Naive thymus-derived CD8-positive, alpha-beta T cell (primary cell): ENCODE measurements at regions not wholly inside any gene's neighbourhood (a gene's known extent, or its start where the extent isn't known, plus 50 kb on each side); places are given as distances from the start of the nearest gene placed in this dataset.
"Not testable (repeated sequence)": the region's sequence is repeated elsewhere in the genome, so short reads cannot be mapped to it uniquely, and the experiment has no call there.

Experiments
- ATAC-seq, 2 donors: fragments of 150-1000 bp; cut with Tn5 transposase in 1 of 2; sonication (Bioruptor Pico), chemical (Tn5 transposase) in 1 of 2; 1 replicate in 1 of 2; 2 replicates in 1 of 2; pipeline ENCODE4 v1.10.0; 2021; ENCODE audit warnings: mild to moderate bottlenecking in 2 of 2, moderate library complexity in 2 of 2
- POLR2A ChIA-PET: fragments of 350-600 bp; sonication (Branson Sonifier 250); formaldehyde crosslinking; loops from one replicate; lab custom pipeline; 2021; ENCODE audit warnings: antibody characterized with exemption; lab: Charles Lee
- DNase-seq, 10 donors: peaks; one replicate each; pipeline versions ENCODE4 v3.0.0 to v3.0.0-alpha.2; 2020 to 2022
- H3K27ac Mint-ChIP-seq, 10 donors: one replicate each; pipeline ENCODE4 v1.8.0; 2020 to 2022; ENCODE audit warnings: mild to moderate bottlenecking in 10 of 10, mixed read lengths in 10 of 10, moderate library complexity in 4 of 10, inconsistent platforms in 1 of 10
- H3K27me3 Mint-ChIP-seq, 5 donors: one replicate each; pipeline ENCODE4 v1.8.0; 2021 to 2022; ENCODE audit warnings: mixed read lengths in 5 of 5
- H3K36me3 Mint-ChIP-seq, 3 donors: one replicate each; pipeline ENCODE4 v1.8.0; 2020 to 2022; ENCODE audit warnings: mixed read lengths in 3 of 3, mild to moderate bottlenecking in 2 of 3, inconsistent platforms in 1 of 3
- H3K4me1 Mint-ChIP-seq, 4 donors: one replicate each; pipeline ENCODE4 v1.8.0; 2021 to 2022; ENCODE audit warnings: mixed read lengths in 4 of 4
- H3K4me3 Mint-ChIP-seq, 10 donors: one replicate each; pipeline ENCODE4 v1.8.0; 2020 to 2022; ENCODE audit warnings: mild to moderate bottlenecking in 10 of 10, mixed read lengths in 10 of 10, moderate library complexity in 6 of 10, inconsistent platforms in 1 of 10
- H3K9me3 Mint-ChIP-seq, 9 donors: one replicate each; pipeline ENCODE4 v1.8.0; 2020 to 2022; ENCODE audit warnings: mixed read lengths in 9 of 9, mild to moderate bottlenecking in 3 of 9, inconsistent platforms in 1 of 9, moderate library complexity in 1 of 9

DNA sequence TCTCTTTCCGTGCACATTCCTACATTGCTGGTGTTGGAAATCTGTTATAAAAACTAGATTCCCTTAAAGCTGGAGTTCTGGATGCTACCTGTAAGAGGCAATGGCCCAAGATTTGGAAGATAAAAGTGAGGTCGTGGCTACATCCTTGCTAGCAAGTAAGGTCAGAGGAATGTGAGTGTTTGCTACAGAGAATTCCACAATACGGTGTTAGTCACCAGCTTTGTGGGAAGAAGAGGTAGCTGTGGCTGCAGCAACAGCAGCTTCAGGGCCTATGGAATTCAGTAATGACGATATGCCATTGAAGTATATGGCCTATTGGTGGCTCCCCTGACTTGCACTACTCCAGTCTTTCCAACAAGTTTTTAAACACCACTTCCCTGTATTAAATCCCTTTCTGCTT, 227.7 kb upstream of the TMEM260 start:
- POLR2A ChIA-PET, result no interaction called here
- no peak for DNase-seq
- Mint-ChIP-seq H3K27me3 (peaks cover 0 to 9% (median 0%) of the 10 kb centered on the region in 5 donors), H3K36me3 (peaks cover 3 to 29% (median 18%) of the 10 kb centered on the region in 3 donors), H3K9me3 (peaks cover 3 to 23% (median 9%) of the 10 kb centered on the region in 9 donors), H3K4me1 (no peaks in the 10 kb centered on the region), H3K27ac (no peak overlapping the region), H3K4me3 (no peak overlapping the region)
- no peak for ATAC-seq

DNA sequence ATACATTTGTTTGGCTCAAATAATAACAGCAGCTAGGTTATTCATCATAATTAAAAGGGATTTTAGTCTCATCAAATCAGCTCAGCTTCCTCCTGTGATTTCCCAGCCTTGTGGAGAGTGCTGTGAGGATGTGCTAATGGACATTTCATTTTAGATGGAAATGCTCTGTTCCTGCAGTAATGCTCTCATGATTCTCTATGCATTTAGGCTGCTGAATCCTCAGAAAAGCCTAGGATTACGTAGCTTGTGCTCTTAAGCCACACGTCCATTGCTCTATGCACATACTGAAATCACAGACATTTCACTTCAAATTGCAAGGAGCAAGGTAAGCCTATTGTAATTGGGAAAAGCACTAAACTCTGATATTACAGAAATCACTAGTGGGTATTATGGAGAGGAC, 226.6 kb upstream of the TMEM260 start:
- Mint-ChIP-seq H3K4me1 (no peaks in the 10 kb centered on the region), H3K27ac (no peak overlapping the region), H3K36me3 (peaks cover 3 to 28% (median 18%) of the 10 kb centered on the region in 3 donors), H3K4me3 (no peak overlapping the region), H3K27me3 (peaks cover 0 to 4% (median 0%) of the 10 kb centered on the region in 5 donors), H3K9me3 (peaks cover 3 to 23% (median 9%) of the 10 kb centered on the region in 9 donors)
- DNase-seq (no peak), ATAC-seq (no peak)
- POLR2A ChIA-PET, result no interaction called here

DNA sequence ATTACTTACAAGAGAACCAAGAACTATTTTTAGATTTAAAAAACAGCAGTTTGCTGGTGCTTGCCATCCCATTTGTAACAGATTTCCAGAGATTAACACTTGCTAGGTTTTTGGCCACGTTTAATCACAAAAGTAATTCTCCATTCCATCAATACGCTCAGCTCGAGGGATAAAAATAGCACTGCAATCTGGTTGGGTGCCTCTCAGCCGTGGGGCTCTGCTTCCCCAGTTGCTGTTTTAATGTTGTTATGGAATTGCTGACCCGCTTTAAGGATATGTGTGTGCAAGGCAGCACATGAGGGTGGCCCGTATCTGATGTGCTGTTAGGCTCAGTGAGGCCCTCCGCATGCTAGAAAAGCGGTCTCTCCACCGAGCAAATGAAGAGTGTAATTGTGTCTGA, 222.2 kb upstream of the TMEM260 start:
- Mint-ChIP-seq H3K4me3 (no peak overlapping the region), H3K4me1 (no peaks in the 10 kb centered on the region), H3K27ac (no peak overlapping the region), H3K27me3 (peaks cover 0 to 6% (median 0%) of the 10 kb centered on the region in 5 donors), H3K36me3 (no peaks in the 10 kb centered on the region), H3K9me3 (no peaks in the 10 kb centered on the region)
- ATAC-seq (no peak), DNase-seq (no peak)
- POLR2A ChIA-PET, result no interaction called here

DNA sequence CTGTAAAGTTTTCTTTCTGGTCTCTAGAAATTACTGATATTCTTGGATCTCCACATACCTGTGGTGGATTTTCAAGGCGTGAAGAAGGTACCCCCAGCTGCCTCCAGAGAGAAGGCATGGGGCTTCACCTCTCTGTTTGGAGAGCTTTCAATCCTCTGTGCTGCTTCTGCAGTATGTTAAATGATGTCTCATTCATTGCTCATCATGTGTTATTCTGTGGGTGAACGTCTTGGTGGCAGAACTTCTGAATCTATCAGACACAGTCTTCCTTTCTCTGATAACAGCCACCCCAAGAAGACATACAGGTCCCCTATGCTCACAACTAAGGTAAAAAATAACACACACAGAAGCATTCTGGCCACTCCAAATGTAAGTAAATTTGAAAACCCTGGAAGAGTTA, 221.3 kb upstream of the TMEM260 start:
- POLR2A ChIA-PET, result no interaction called here
- no peak overlapping the region for H3K27ac Mint-ChIP-seq
- no peaks in the 10 kb centered on the region for H3K36me3 Mint-ChIP-seq
- DNase-seq, result no peak
- no peak overlapping the region for H3K4me3 Mint-ChIP-seq
- peaks cover 0 to 8% (median 0%) of the 10 kb centered on the region in 5 donors for H3K27me3 Mint-ChIP-seq
- ATAC-seq, result no peak
- no peaks in the 10 kb centered on the region for H3K9me3 Mint-ChIP-seq
- no peaks in the 10 kb centered on the region for H3K4me1 Mint-ChIP-seq

DNA sequence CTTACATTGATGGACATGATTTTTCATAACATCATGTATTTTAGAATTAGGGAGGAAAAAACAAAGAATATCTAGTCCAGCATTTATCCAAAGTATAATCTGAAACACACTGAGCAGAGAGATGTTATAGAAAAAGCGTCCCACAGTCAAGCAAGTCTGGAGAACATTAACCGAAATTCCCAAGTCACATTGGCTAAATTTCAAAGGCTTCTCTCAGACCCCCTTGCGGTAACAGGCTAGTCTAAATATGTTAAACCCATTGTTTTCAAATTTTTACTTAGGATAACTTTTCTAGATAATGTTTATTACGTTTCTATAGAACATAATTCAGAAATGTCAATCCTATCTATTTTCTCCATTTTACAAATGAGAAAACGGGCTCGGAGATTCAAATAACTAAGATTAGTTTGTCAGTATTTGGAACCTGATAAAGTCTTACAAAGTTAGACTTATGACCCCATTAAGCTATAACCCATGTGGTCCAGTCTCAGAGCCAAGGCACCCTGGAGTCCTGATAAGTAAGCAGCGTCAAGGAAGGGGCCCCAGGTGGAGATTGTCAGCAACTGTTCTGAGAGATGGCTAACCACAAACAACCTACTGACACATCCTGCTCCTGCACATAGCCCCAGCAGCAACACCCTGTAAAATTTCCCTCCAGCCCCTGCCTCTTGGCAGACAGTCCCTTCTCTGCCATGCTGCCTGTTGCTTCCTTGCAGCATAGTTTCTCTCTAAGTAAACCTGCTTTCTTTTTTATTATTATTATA, 220.6 kb upstream of the TMEM260 start:
- no peaks in the 10 kb centered on the region for H3K9me3 Mint-ChIP-seq
- POLR2A ChIA-PET, result no interaction called here
- peaks cover 0 to 10% (median 0%) of the 10 kb centered on the region in 5 donors for H3K27me3 Mint-ChIP-seq
- H3K36me3 Mint-ChIP-seq, result no peaks in the 10 kb centered on the region
- H3K27ac Mint-ChIP-seq, result no peak overlapping the region
- no peak for ATAC-seq
- no peaks in the 10 kb centered on the region for H3K4me1 Mint-ChIP-seq
- no peak for DNase-seq
- H3K4me3 Mint-ChIP-seq, result no peak overlapping the region

DNA sequence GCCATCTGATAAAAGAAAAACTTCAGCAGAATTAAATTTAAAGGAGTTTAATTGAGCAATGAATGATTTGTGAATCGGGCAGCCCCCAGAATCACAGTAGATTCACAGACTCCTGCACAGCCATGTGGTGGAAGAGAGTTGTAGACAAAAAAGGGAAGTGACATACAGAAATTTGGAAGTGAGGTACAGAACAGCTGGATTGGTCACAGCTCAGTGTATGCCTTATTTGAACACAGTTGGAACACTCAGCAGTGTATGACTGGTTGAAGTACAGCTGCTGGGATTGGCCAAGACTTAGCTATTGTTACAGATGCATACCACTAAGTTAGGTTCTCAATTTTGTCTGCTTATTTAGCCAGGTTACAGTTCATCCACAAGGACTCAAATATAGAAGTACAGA, 213.9 kb upstream of the TMEM260 start:
- H3K27me3 Mint-ChIP-seq, result peaks cover 0 to 12% (median 0%) of the 10 kb centered on the region in 5 donors
- DNase-seq, H3K4me1 Mint-ChIP-seq, H3K9me3 Mint-ChIP-seq, POLR2A ChIA-PET, H3K36me3 Mint-ChIP-seq, H3K4me3 Mint-ChIP-seq, H3K27ac Mint-ChIP-seq, ATAC-seq: not testable (repeated sequence)

DNA sequence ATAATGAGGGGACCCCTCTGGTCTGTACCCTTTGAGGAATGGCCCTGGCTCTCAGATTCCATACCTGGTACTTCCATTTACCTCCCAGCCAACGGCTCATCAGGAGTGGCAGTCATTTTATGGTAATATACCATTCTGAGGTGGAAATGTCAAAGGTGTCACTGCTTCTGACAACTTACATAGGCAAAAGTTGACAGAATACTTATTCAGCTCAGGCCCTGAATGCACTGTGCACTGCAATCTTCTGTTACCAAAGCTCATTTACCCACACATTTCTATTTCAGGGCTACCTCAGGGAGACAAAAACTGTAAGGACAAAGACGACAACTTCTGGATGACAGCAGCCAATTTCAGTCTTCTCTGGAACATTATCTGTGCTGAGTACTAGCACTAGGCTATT, 212.2 kb upstream of the TMEM260 start:
- H3K27me3 Mint-ChIP-seq, result peaks cover 0 to 14% (median 0%) of the 10 kb centered on the region in 5 donors
- peaks cover 4 to 22% (median 20%) of the 10 kb centered on the region in 9 donors for H3K9me3 Mint-ChIP-seq
- H3K4me3 Mint-ChIP-seq, result no peak overlapping the region
- peaks cover 2 to 17% (median 17%) of the 10 kb centered on the region in 3 donors for H3K36me3 Mint-ChIP-seq
- H3K27ac Mint-ChIP-seq, result no peak overlapping the region
- DNase-seq, result no peak
- no peak for ATAC-seq
- no peaks in the 10 kb centered on the region for H3K4me1 Mint-ChIP-seq
- POLR2A ChIA-PET, result no interaction called here

DNA sequence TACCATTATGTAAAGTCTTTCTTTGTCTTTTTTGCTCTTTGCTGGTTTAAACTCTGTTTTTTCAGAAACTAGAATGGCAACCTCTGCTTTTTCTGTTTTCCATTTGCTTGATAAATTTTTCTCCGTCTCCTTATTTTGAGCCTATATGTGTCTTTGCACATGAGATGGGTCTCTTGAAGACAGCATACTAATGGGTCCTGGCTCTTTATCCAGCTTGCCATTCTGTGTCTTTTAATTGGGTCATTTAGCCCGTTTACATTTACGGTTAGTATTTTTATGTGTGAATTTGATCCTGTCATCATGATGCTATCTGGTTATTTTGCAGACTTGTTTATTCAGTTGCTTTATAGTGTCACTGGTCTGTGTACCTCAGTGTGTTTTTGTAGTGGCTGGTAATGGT, 207.9 kb upstream of the TMEM260 start:
- H3K4me3 Mint-ChIP-seq, result no peak overlapping the region
- peaks cover 11 to 33% (median 31%) of the 10 kb centered on the region in 9 donors for H3K9me3 Mint-ChIP-seq
- H3K27ac Mint-ChIP-seq, result no peak overlapping the region
- peaks cover 0 to 12% (median 0%) of the 10 kb centered on the region in 5 donors for H3K27me3 Mint-ChIP-seq
- no peaks in the 10 kb centered on the region for H3K4me1 Mint-ChIP-seq
- ATAC-seq, result no peak
- POLR2A ChIA-PET, result no interaction called here
- no peak for DNase-seq
- H3K36me3 Mint-ChIP-seq, result peaks cover 2 to 31% (median 22%) of the 10 kb centered on the region in 3 donors

DNA sequence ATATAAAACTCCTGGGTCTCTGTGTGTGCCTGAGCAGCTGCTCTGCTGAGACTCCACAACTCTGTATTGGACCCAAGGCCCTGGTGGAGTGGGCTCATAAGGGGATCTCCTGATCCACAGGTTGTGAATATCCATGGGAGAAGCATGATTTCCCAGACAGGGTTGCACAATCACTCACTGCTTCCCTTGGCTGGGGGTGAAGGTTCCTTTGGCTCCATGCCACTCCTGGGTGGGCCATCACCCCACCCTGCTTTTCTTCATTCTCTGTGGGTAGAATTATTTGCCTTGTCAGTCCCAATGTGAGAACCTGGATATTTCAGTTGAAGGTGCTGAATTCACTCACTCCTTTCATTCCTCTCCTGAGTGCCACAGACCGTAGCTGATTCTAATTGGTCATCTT, 205.2 kb upstream of the TMEM260 start:
- ATAC-seq (no peak), DNase-seq (no peak)
- Mint-ChIP-seq H3K4me1 (no peaks in the 10 kb centered on the region), H3K27me3 (peaks cover 0 to 12% (median 0%) of the 10 kb centered on the region in 5 donors), H3K36me3 (peaks cover 2 to 31% (median 19%) of the 10 kb centered on the region in 3 donors), H3K9me3 (peaks cover 9 to 33% (median 28%) of the 10 kb centered on the region in 9 donors), H3K27ac (no peak overlapping the region), H3K4me3 (no peak overlapping the region)
- POLR2A ChIA-PET, result no interaction called here

DNA sequence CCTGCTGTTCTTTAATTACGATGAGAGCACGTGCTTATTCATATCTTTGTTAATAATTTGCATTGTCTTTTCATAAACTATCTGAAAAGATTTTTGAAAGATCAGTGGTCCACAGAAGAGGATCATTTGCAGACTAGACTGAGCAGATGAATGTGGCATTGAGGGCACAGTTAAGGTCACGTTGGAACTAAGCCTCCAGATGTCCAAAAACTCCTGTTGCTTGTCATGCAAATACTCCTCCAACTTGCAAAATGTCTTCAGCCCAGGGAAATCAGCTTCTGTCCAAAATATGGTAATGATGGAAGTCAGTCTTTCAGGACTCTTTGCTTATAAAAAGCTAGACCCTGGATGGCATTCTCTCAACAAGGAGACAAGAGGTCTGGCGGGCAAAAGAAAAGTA, 201.6 kb upstream of the TMEM260 start:
- Mint-ChIP-seq H3K36me3 (peaks cover 0 to 7% (median 0%) of the 10 kb centered on the region in 3 donors), H3K27me3 (peaks cover 0 to 9% (median 0%) of the 10 kb centered on the region in 5 donors), H3K4me3 (no peak overlapping the region), H3K27ac (no peak overlapping the region), H3K4me1 (no peaks in the 10 kb centered on the region), H3K9me3 (peaks cover 0 to 12% (median 7%) of the 10 kb centered on the region in 9 donors)
- POLR2A ChIA-PET, result no interaction called here
- ATAC-seq (no peak), DNase-seq (no peak)

DNA sequence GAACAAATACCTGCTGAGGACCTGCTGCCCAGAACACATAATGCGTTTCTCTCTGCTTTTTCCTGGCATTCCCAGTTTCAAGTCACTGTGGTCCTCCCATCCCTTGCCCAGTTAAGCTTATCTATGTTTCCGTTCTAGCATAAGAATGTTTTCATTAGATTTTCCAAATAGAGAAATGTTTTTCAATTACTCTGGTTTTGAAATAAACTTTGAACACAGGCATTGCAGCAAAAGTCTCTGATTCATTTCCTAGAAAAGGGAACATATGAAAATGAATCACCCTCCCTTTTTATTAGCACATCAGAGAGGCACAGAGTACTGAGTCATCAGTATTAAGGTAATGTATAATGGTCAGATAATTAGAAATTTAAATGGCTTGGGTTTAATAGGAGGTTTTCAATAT, 201.1 kb upstream of the TMEM260 start:
- Mint-ChIP-seq H3K36me3 (peaks cover 0 to 3% (median 0%) of the 10 kb centered on the region in 3 donors), H3K4me1 (no peaks in the 10 kb centered on the region), H3K4me3 (no peak overlapping the region), H3K27me3 (peaks cover 0 to 9% (median 0%) of the 10 kb centered on the region in 5 donors), H3K27ac (no peak overlapping the region), H3K9me3 (peaks cover 0 to 11% (median 4%) of the 10 kb centered on the region in 9 donors)
- ATAC-seq (no peak), DNase-seq (no peak)
- POLR2A ChIA-PET, result no interaction called here

DNA sequence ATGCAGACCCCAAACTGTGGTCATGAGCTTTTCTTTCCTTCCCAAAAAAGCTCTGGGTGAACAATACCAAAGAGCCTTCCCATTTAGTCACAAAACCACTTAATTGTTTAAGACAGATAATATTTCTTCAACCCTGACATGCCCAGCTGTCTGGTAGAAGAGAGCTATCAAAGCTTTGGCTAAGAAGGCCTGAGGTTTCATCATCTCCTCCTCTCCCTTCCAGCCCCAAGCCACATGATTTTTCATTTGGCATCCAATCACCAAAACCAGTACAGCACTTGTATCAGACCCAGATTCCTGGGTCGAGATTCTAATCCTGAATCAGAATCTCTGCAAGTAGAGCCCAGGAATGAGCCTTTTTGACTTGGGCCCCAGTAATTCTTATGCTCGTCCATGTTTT, 199.6 kb upstream of the TMEM260 start:
- peaks cover 0 to 5% (median 0%) of the 10 kb centered on the region in 5 donors for H3K27me3 Mint-ChIP-seq
- H3K27ac Mint-ChIP-seq, result no peak overlapping the region
- peaks cover 0 to 24% (median 10%) of the 10 kb centered on the region in 9 donors for H3K9me3 Mint-ChIP-seq
- DNase-seq (no peak), ATAC-seq (no peak)
- no peak overlapping the region for H3K4me3 Mint-ChIP-seq
- POLR2A ChIA-PET, result no interaction called here
- no peaks in the 10 kb centered on the region for H3K4me1 Mint-ChIP-seq
- peaks cover 0 to 13% (median 0%) of the 10 kb centered on the region in 3 donors for H3K36me3 Mint-ChIP-seq

DNA sequence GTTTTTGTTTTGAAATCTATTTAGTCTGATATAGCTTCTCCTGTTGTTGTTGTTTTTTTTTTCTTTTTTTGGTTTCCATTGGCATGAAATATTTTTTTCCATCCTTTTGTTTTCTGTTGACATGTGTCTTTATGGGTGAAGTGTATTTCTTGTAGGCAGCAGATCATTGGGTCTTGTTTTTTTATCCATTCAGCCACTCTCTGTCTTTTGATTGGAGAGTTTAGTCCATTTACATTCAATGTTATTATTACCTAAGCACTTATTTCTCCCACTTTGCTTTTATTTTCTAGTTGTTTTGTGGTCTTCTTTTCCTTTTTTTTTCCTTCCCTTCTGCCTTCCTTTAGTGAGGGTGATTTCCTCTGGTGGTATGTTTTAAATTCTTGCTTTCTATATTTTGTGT, 193.6 kb upstream of the TMEM260 start:
- H3K27ac Mint-ChIP-seq, result no peak overlapping the region
- H3K4me1 Mint-ChIP-seq, result peaks cover 0 to 2% (median 0%) of the 10 kb centered on the region in 4 donors
- H3K36me3 Mint-ChIP-seq, result peaks cover 3 to 35% (median 19%) of the 10 kb centered on the region in 3 donors

More for the DNA sequence above, 193.6 kb upstream of the TMEM260 start:
- Mint-ChIP-seq H3K27me3 (peaks cover 0 to 5% (median 0%) of the 10 kb centered on the region in 5 donors), H3K9me3 (peaks cover 10 to 48% (median 23%) of the 10 kb centered on the region in 9 donors), H3K4me3 (no peak overlapping the region)
- no peak for DNase-seq
- POLR2A ChIA-PET, result no interaction called here
- ATAC-seq, result no peak
